ENCODE measurements at regions not wholly inside any gene's neighbourhood (a gene's known extent, or its start where the extent isn't known, plus 50 kb on each side); places are given as distances from the start of the nearest gene placed in this dataset.

DNA sequence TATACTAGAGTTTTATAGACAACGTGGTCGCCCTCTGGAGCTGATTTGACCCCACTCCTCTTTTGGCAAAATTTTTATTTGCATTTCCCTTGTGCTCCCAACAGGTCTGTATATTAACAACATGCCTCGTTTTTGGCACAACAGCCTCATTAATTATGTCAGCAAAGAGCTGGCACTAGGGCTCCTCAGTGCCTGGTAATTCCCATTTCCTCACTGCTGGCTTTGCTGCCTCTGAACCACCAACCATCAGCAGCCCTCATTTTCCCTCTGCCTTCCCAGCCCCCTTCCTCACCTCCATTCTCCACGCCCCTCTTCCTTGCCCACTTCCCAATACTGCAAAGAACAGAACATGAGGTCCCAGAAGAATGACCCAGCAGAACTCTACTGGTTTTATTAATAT lies 204.8 kb downstream of the ABHD5 start:
- ChIA-PET POLR2A (ENCODE audit: partially characterized antibody) (no interaction called here), CTCF (ENCODE audit: partially characterized antibody) (no interaction called here)
- no peak overlapping the region for H3K27ac ChIP-seq (ENCODE audit: low read depth, low read length)
- DNase-seq: no peak
- intact Hi-C loops (cut with micrococcal nuclease): no loop called here
- H3K9me3 ChIP-seq (ENCODE audit: control insufficient read depth in 1 of 2, low read length in 2 of 2): no peaks in the 10 kb centered on the region
- H3K36me3 Mint-ChIP-seq: no peaks in the 10 kb centered on the region
- H3K36me3 ChIP-seq (ENCODE audit: insufficient read depth, low read length): no peaks in the 10 kb centered on the region
- no peak overlapping the region for H3K27ac Mint-ChIP-seq
- peaks cover 0 to 8% (median 3%) of the 10 kb centered on the region in 8 donors for H3K9me3 Mint-ChIP-seq
- H3K4me3 ChIP-seq (ENCODE audit: low read length in 2 of 2): no peak overlapping the region
- H3K27me3 Mint-ChIP-seq: peaks cover 41 to 42% of the 10 kb centered on the region in 2 donors
- peaks cover 3 to 13% (median 7%) of the 10 kb centered on the region in 4 donors for H3K4me1 Mint-ChIP-seq
- H3K4me1 ChIP-seq (ENCODE audit: insufficient read depth, low read length): peaks cover 10% of the 10 kb centered on the region
- peaks cover 8% of the 10 kb centered on the region for H3K27me3 ChIP-seq (ENCODE audit: insufficient read depth, low read length)
- peak overlapping the region in 2 of 8 donors; percentile 15 to 42 for H3K4me3 Mint-ChIP-seq

DNA sequence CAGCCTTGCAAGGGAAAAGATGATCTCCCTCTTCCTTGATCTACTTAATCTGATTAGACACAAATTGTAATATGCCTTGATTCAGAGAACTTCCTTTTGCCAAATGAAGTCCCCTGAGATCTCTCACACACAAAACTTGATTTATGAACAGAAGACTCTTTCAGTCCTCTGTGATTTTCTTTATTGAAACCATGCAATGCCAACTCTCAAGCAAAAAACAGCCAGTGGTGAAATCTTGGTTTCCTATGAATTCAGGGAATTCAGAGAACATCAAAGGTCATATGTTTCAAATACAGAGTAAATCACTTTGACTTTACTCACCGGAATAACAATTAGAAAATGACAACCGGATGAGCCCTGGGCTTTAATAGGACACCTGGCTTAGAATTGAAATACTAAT lies 211.7 kb downstream of the ABHD5 start:
- peaks cover 18 to 28% of the 10 kb centered on the region in 2 donors for H3K27me3 Mint-ChIP-seq
- intact Hi-C loops (cut with micrococcal nuclease): no loop called here
- H3K4me1 Mint-ChIP-seq: no peaks in the 10 kb centered on the region
- H3K27ac Mint-ChIP-seq: no peak overlapping the region
- Histone ChIP-seq H3K27ac (ENCODE audit: low read depth, low read length) (no peak overlapping the region), H3K4me1 (ENCODE audit: insufficient read depth, low read length) (no peaks in the 10 kb centered on the region), H3K4me3 (ENCODE audit: low read length in 2 of 2) (no peak overlapping the region), H3K36me3 (ENCODE audit: insufficient read depth, low read length) (no peaks in the 10 kb centered on the region), H3K27me3 (ENCODE audit: insufficient read depth, low read length) (no peaks in the 10 kb centered on the region), H3K9me3 (ENCODE audit: control insufficient read depth in 1 of 2, low read length in 2 of 2) (no peaks in the 10 kb centered on the region)
- no peak overlapping the region for H3K4me3 Mint-ChIP-seq
- H3K36me3 Mint-ChIP-seq: no peaks in the 10 kb centered on the region
- CTCF ChIA-PET (ENCODE audit: partially characterized antibody): no interaction called here
- POLR2A ChIA-PET (ENCODE audit: partially characterized antibody): no interaction called here
- no peak for DNase-seq
- peaks cover 0 to 8% (median 3%) of the 10 kb centered on the region in 8 donors for H3K9me3 Mint-ChIP-seq

DNA sequence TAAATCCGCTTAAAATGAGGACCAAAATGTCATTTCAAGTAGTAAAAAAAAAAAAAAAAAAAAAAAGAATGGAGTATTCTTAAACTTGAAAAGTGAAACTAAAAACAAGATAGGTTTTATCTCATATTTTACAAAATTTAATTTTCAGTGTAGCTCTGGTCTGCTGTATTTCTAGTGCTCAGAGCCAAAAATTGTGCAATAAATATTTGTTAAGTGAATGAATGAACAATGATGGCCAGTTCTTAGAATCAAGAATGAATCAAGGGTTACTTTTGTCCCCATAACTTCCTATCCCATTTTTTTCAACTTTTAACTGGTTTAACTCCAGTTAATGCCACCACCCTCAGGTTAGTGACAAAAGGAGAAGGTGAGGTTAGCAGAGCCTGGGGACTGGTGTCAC lies 214.4 kb downstream of the ABHD5 start:
- H3K9me3 Mint-ChIP-seq: peaks cover 0 to 7% (median 3%) of the 10 kb centered on the region in 8 donors
- ChIA-PET CTCF (ENCODE audit: partially characterized antibody) (interaction anchor here (0.7 kb wide), 1 partner anchor 369 kb away, joined by 3 read pairs; no protein-coding TSS in a partner anchor), POLR2A (ENCODE audit: partially characterized antibody) (no interaction called here)
- no peaks in the 10 kb centered on the region for H3K9me3 ChIP-seq (ENCODE audit: control insufficient read depth in 1 of 2, low read length in 2 of 2)
- H3K27me3 Mint-ChIP-seq: peaks cover 10 to 14% of the 10 kb centered on the region in 2 donors
- H3K4me3 ChIP-seq (ENCODE audit: low read length in 2 of 2): no peak overlapping the region
- no peak overlapping the region for H3K4me3 Mint-ChIP-seq
- no peak overlapping the region for H3K27ac Mint-ChIP-seq
- DNase-seq: no peak
- no peaks in the 10 kb centered on the region for H3K36me3 ChIP-seq (ENCODE audit: insufficient read depth, low read length)
- intact Hi-C loops (cut with micrococcal nuclease): no loop called here
- H3K36me3 Mint-ChIP-seq: no peaks in the 10 kb centered on the region
- no peaks in the 10 kb centered on the region for H3K4me1 ChIP-seq (ENCODE audit: insufficient read depth, low read length)
- H3K27ac ChIP-seq (ENCODE audit: low read depth, low read length): no peak overlapping the region
- no peaks in the 10 kb centered on the region for H3K27me3 ChIP-seq (ENCODE audit: insufficient read depth, low read length)
- H3K4me1 Mint-ChIP-seq: no peaks in the 10 kb centered on the region

DNA sequence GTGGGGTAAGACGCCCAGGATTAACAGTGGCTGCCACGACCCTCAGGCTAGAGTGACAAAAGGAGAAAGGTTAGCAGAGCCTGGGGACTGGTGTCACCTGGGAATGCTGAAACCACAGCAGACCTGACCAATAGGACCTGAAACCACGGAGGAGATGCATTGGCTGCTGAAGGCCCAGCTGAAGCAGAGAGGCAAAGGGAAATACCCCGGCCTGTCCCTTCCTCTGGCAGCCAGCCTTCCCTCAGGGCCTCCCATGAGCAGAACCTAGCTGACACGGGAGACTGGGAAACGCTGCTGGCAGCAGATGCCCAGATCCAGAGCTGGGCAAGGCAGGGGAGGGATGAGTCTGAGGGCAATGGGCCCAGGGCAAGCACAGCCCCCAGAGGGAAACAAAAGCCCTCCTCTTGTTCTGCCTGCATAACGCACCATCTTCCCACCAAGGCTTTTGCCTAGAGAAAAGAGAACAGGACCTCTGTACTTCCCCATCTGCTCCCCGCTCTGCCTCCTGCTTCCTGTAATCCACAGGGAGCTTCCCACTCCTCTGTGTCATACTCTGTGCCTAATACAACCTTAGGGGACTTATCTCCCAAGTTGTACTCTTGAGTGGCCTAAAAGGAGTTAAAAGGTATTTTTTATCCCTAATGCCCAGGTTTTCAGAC lies 216.2 kb downstream of the ABHD5 start:
- intact Hi-C loops (cut with micrococcal nuclease): no loop called here
- peaks cover 8 to 14% of the 10 kb centered on the region in 2 donors for H3K27me3 Mint-ChIP-seq
- Histone ChIP-seq H3K36me3 (ENCODE audit: insufficient read depth, low read length) (no peaks in the 10 kb centered on the region), H3K9me3 (ENCODE audit: control insufficient read depth in 1 of 2, low read length in 2 of 2) (no peaks in the 10 kb centered on the region), H3K4me1 (ENCODE audit: insufficient read depth, low read length) (no peaks in the 10 kb centered on the region), H3K27me3 (ENCODE audit: insufficient read depth, low read length) (no peaks in the 10 kb centered on the region), H3K4me3 (ENCODE audit: low read length in 2 of 2) (no peak overlapping the region), H3K27ac (ENCODE audit: low read depth, low read length) (no peak overlapping the region)
- H3K27ac Mint-ChIP-seq: no peak overlapping the region
- no peaks in the 10 kb centered on the region for H3K4me1 Mint-ChIP-seq
- ChIA-PET POLR2A (ENCODE audit: partially characterized antibody) (no interaction called here), CTCF (ENCODE audit: partially characterized antibody) (no interaction called here)
- no peak overlapping the region for H3K4me3 Mint-ChIP-seq
- DNase-seq: no peak
- H3K36me3 Mint-ChIP-seq: no peaks in the 10 kb centered on the region
- no peaks in the 10 kb centered on the region for H3K9me3 Mint-ChIP-seq

DNA sequence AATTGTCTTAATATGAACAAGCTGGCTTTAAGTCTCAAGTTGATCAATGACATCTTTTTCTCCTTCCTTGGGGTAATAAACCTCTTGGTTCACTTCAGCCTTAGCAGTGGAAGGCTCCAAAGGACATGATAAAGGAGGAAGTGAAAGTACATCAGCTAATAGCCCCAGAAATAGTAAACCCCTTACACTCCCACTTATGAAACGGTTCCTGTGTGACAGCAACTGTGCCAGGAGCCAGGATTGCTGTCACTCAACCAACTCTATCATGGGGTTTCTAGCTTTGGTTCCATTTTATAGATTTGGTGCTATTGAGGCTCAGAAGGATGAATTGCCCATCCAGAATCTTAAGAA lies 216.7 kb downstream of the ABHD5 start:
- Mint-ChIP-seq H3K27me3 (peaks cover 8 to 14% of the 10 kb centered on the region in 2 donors), H3K36me3 (no peaks in the 10 kb centered on the region), H3K9me3 (no peaks in the 10 kb centered on the region), H3K27ac (no peak overlapping the region), H3K4me1 (no peaks in the 10 kb centered on the region), H3K4me3 (no peak overlapping the region)
- Histone ChIP-seq H3K36me3 (ENCODE audit: insufficient read depth, low read length) (no peaks in the 10 kb centered on the region), H3K9me3 (ENCODE audit: control insufficient read depth in 1 of 2, low read length in 2 of 2) (no peaks in the 10 kb centered on the region), H3K4me1 (ENCODE audit: insufficient read depth, low read length) (no peaks in the 10 kb centered on the region), H3K27ac (ENCODE audit: low read depth, low read length) (no peak overlapping the region), H3K27me3 (ENCODE audit: insufficient read depth, low read length) (no peaks in the 10 kb centered on the region), H3K4me3 (ENCODE audit: low read length in 2 of 2) (no peak overlapping the region)
- DNase-seq: no peak
- POLR2A ChIA-PET (ENCODE audit: partially characterized antibody): no interaction called here
- intact Hi-C loops (cut with micrococcal nuclease): no loop called here
- CTCF ChIA-PET (ENCODE audit: partially characterized antibody): no interaction called here

DNA sequence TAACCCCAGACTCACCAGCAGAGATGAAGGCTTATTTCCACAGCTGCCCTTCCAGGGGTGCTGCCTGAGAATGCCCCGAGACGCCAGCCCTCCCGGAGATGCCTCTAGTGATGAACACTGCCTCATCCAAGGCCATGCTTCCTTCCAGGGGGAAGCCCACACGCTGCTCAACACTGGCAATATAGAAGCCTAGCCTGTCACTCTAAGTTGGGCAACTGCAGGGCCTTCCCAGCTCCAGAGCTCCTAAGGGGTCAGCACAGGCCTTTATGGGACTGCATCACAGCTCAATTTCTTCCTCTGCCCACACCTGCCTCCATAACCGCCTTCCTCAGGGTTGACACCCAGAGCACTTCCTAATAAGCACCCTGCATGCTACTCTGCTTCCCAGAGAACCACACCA lies 217.7 kb downstream of the ABHD5 start:
- H3K4me1 Mint-ChIP-seq: no peaks in the 10 kb centered on the region
- no peak for DNase-seq
- intact Hi-C loops (cut with micrococcal nuclease): no loop called here
- no peak overlapping the region for H3K27ac ChIP-seq (ENCODE audit: low read depth, low read length)
- ChIA-PET POLR2A (ENCODE audit: partially characterized antibody) (no interaction called here), CTCF (ENCODE audit: partially characterized antibody) (no interaction called here)
- no peak overlapping the region for H3K4me3 ChIP-seq (ENCODE audit: low read length in 2 of 2)
- H3K4me3 Mint-ChIP-seq: no peak overlapping the region
- H3K4me1 ChIP-seq (ENCODE audit: insufficient read depth, low read length): no peaks in the 10 kb centered on the region
- no peaks in the 10 kb centered on the region for H3K36me3 Mint-ChIP-seq
- H3K27me3 Mint-ChIP-seq: peaks cover 9 to 13% of the 10 kb centered on the region in 2 donors
- H3K9me3 Mint-ChIP-seq: no peaks in the 10 kb centered on the region
- H3K27me3 ChIP-seq (ENCODE audit: insufficient read depth, low read length): no peaks in the 10 kb centered on the region
- H3K36me3 ChIP-seq (ENCODE audit: insufficient read depth, low read length): no peaks in the 10 kb centered on the region
- no peaks in the 10 kb centered on the region for H3K9me3 ChIP-seq (ENCODE audit: control insufficient read depth in 1 of 2, low read length in 2 of 2)
- H3K27ac Mint-ChIP-seq: no peak overlapping the region

DNA sequence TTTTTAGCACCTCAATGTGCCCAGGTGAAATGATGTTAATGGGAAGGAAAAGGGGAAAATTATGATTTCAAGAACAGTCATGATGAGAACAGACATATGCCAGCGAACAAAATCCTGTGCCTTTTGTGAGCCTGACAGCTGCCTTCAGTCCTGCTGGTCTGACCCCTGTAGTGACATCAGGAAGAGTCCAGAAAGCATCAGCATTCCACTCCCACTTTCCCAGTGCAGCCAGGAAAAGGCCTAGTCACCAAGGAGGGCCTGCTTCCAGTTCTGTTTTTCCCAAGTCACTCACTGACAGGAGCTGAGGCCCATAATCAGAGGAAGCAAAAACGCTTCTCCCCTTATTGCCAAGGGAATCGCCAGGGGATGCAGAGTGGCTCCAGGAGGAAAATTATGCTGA lies 218.4 kb downstream of the ABHD5 start:
- no peaks in the 10 kb centered on the region for H3K27me3 ChIP-seq (ENCODE audit: insufficient read depth, low read length)
- H3K9me3 Mint-ChIP-seq: no peaks in the 10 kb centered on the region
- H3K9me3 ChIP-seq (ENCODE audit: control insufficient read depth in 1 of 2, low read length in 2 of 2): no peaks in the 10 kb centered on the region
- POLR2A ChIA-PET (ENCODE audit: partially characterized antibody): no interaction called here
- no peak for DNase-seq
- no peaks in the 10 kb centered on the region for H3K36me3 ChIP-seq (ENCODE audit: insufficient read depth, low read length)
- no peak overlapping the region for H3K27ac ChIP-seq (ENCODE audit: low read depth, low read length)
- CTCF ChIA-PET (ENCODE audit: partially characterized antibody): no interaction called here
- H3K27me3 Mint-ChIP-seq: peaks cover 8 to 16% of the 10 kb centered on the region in 2 donors
- H3K4me1 ChIP-seq (ENCODE audit: insufficient read depth, low read length): no peaks in the 10 kb centered on the region
- no peak overlapping the region for H3K4me3 Mint-ChIP-seq
- H3K4me3 ChIP-seq (ENCODE audit: low read length in 2 of 2): no peak overlapping the region
- no peak overlapping the region for H3K27ac Mint-ChIP-seq
- no peaks in the 10 kb centered on the region for H3K36me3 Mint-ChIP-seq
- intact Hi-C loops (cut with micrococcal nuclease): no loop called here
- H3K4me1 Mint-ChIP-seq: no peaks in the 10 kb centered on the region

DNA sequence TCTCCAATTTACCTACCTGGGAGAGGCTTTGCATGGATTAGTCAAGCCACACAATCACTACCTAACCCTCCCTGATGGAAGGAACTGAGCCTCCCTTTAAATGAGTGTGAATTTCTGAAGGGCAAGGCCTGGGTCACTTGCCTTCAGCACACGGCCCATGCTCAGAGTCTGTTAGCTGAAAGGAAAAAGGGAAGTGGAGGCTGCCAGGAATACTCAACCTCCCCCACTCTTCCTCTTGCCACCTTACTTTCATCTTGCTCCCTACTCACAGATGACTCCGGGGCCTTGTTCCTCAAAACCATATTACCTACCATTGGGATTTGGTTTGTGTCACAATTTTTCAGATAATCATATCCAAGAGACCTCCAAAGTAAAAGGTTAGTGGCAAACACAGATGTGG lies 220.0 kb downstream of the ABHD5 start:
- H3K9me3 Mint-ChIP-seq: no peaks in the 10 kb centered on the region
- Histone ChIP-seq H3K27me3 (ENCODE audit: insufficient read depth, low read length) (no peaks in the 10 kb centered on the region), H3K27ac (ENCODE audit: low read depth, low read length) (no peak overlapping the region), H3K9me3 (ENCODE audit: control insufficient read depth in 1 of 2, low read length in 2 of 2) (no peaks in the 10 kb centered on the region), H3K36me3 (ENCODE audit: insufficient read depth, low read length) (no peaks in the 10 kb centered on the region), H3K4me1 (ENCODE audit: insufficient read depth, low read length) (no peaks in the 10 kb centered on the region), H3K4me3 (ENCODE audit: low read length in 2 of 2) (no peak overlapping the region)
- POLR2A ChIA-PET (ENCODE audit: partially characterized antibody): no interaction called here
- no peaks in the 10 kb centered on the region for H3K4me1 Mint-ChIP-seq
- H3K4me3 Mint-ChIP-seq: no peak overlapping the region
- no peaks in the 10 kb centered on the region for H3K36me3 Mint-ChIP-seq
- H3K27ac Mint-ChIP-seq: no peak overlapping the region
- peaks cover 10 to 12% of the 10 kb centered on the region in 2 donors for H3K27me3 Mint-ChIP-seq
- DNase-seq: no peak
- CTCF ChIA-PET (ENCODE audit: partially characterized antibody): interaction anchor here (1.3 kb wide), 1 partner anchor 17 kb away, joined by 3 read pairs; no protein-coding TSS in a partner anchor
- intact Hi-C loops (cut with micrococcal nuclease): no loop called here
